Activated naive CD8-positive, alpha-beta T cell treated with anti-CD3 and anti-CD28 coated beads, Interleukin-2, amount 50 U/mL, for 24 hours (primary cell): ENCODE measurements at regions not wholly inside any gene's neighbourhood (a gene's known extent, or its start where the extent isn't known, plus 50 kb on each side); places are given as distances from the start of the nearest gene placed in this dataset.
"Not testable (repeated sequence)": the region's sequence is repeated elsewhere in the genome, so short reads cannot be mapped to it uniquely, and the experiment has no call there.

Experiments
- ATAC-seq: fragments of 150-1000 bp; cut with Tn5 transposase; one replicate; pipeline ENCODE4 v1.10.0; 2021
- DNase-seq: peaks from one replicate; pipeline ENCODE4 v3.0.0; 2021
- H3K27ac Mint-ChIP-seq: one replicate; pipeline ENCODE4 v1.8.0; 2021; ENCODE audit warnings: mild to moderate bottlenecking, mixed read lengths
- H3K27me3 Mint-ChIP-seq: one replicate; pipeline ENCODE4 v1.8.0; 2021; ENCODE audit warnings: mixed read lengths
- H3K36me3 Mint-ChIP-seq: one replicate; pipeline ENCODE4 v1.8.0; 2021; ENCODE audit warnings: low read depth, mixed read lengths
- H3K4me1 Mint-ChIP-seq: one replicate; pipeline ENCODE4 v1.8.0; 2021; ENCODE audit warnings: mixed read lengths
- H3K4me3 Mint-ChIP-seq: one replicate; pipeline ENCODE4 v1.8.0; 2021; ENCODE audit warnings: mild to moderate bottlenecking, moderate library complexity, mixed read lengths
- H3K9me3 Mint-ChIP-seq: one replicate; pipeline ENCODE4 v1.8.0; 2021; ENCODE audit warnings: mixed read lengths

DNA sequence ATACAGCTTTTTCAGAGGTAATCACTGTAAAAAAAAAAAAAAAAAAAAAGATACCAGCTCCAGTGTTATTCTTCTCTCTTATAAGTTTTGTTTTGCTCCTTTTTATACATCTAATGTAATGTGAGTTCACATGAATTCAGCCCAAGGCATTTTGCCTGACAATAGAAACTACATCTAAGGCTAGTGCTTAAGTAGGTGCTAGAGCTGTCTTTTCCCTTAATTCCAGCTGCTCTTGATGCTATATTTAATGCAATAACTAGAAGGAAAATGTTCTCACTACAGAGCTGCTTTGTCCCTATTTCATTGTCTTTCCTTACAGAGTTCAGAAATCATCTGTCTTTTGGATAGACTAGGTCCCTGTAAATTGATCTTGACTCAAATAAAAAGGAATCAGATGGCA lies 150.1 kb downstream of the NAA11 start:
- no peak overlapping the region for H3K4me3 Mint-ChIP-seq
- no peaks in the 10 kb centered on the region for H3K36me3 Mint-ChIP-seq
- H3K4me1 Mint-ChIP-seq, result no peaks in the 10 kb centered on the region
- ATAC-seq, result no peak
- no peak overlapping the region for H3K27ac Mint-ChIP-seq
- H3K9me3 Mint-ChIP-seq, result peaks cover 4% of the 10 kb centered on the region
- no peak for DNase-seq
- no peaks in the 10 kb centered on the region for H3K27me3 Mint-ChIP-seq

DNA sequence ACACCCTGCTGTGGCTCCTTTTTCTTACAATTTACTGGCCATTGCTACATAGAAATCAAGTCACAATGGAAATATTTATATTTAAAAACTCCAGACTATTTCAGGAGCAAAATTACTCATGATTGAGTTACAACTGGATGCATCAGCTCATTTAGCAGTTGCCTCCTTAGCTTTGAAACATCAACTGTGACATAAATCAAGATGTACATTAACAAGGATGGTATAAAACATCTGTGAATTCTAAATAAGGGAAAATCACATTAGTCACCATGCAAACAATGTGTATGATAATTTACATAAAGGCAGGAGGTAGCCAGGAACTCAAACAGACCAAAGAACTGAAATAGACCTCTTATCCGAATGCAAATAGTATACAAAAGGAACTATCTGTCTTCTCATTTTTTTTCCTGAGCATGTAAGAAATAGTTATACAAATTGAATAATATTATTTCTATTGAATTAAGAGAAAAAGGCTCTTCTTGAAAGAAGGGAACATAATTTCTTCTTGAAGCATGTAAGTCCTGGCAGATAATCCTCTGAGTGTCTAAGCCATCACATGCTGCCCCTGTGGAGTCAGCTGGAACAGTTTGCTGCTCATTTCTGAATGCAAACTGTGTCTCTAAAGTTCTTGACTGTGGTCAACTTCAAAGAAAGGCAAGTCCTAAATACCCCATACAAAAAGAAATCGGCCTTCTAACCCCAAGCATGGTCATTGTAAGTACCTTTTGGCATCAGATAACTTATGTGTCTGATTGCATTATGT lies 151.2 kb downstream of the NAA11 start:
- Mint-ChIP-seq H3K27ac (no peak overlapping the region), H3K4me3 (no peak overlapping the region), H3K36me3 (no peaks in the 10 kb centered on the region), H3K4me1 (no peaks in the 10 kb centered on the region), H3K9me3 (no peaks in the 10 kb centered on the region), H3K27me3 (no peaks in the 10 kb centered on the region)
- no peak for ATAC-seq
- DNase-seq, result no peak

DNA sequence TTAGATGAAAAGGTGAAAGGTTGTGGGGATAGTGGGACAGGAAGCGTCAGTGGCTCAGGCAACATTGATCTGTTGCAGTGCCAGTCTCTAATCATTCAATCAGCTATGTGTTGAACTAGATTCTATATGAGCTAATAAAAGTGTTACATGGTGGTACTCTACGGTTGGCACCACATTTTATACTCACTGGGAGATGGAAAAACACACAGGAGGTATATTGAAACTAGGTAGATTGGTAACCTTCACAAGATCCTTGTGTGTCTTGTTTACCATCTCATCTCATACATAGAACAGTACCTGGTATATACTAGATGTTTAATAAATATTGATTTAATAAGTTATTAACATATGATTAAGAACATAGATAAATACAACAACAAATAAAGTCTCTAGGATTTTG lies 152.7 kb downstream of the NAA11 start:
- DNase-seq (no peak), ATAC-seq (no peak)
- Mint-ChIP-seq H3K4me1 (no peaks in the 10 kb centered on the region), H3K27ac (no peak overlapping the region), H3K36me3 (no peaks in the 10 kb centered on the region), H3K9me3 (no peaks in the 10 kb centered on the region), H3K4me3 (no peak overlapping the region), H3K27me3 (no peaks in the 10 kb centered on the region)

DNA sequence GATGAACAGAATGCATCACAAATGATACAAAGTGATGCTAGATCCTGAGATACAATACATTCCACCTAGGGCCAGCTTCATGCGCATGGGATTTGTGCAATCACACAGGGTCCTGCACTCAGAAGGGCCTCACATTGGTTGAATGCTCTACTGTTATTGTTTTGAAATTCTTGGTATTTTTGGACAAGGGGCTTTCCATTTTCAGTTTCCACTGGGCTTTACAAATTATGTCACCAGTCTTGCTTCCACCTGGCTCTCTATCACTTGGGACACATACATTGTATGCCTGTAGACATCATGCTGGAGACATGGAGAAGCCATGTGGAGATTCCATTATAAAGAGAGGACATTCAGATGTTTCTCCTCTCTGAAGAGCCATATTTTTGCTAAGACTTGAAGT lies 155.8 kb downstream of the NAA11 start:
- no peak for ATAC-seq
- no peak overlapping the region for H3K27ac Mint-ChIP-seq

DNA sequence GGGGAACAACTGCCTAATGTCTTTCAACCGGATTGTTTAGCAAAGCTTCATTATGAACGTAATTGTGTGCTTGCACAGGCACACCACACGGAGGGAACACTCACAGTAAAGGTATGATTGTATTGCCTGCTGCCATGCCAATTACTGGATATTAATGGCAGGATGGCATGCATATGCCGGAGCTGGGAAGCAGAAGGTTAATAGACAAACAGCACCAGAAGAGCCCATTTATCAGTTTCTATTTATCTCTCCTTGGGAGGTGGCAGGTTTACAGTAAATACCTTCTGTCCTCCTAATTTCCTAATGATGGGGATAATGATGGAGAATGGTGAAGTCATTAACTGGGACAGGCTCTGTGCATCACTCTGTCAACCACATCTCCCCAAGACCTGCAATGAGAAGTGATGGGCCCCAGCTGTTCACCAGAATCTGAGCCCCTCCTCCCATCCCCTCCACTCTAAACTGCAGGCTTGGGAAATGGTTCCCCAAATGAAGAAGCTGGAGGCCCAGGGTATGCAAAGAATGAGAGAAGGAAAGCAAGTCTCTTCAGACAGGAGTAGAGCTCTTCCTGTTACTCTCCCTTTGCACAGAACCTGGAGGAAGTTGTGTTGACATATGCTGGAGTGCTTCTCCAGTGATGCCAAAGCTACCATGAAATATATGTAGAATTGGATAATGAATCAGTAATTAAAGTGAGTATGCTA lies 160.8 kb downstream of the NAA11 start:
- Mint-ChIP-seq H3K9me3 (peaks cover 4% of the 10 kb centered on the region), H3K27ac (no peak overlapping the region), H3K4me1 (no peaks in the 10 kb centered on the region), H3K36me3 (no peaks in the 10 kb centered on the region), H3K27me3 (no peaks in the 10 kb centered on the region), H3K4me3 (no peak overlapping the region)
- ATAC-seq (no peak), DNase-seq (no peak)

More for the DNA sequence above, 155.8 kb downstream of the NAA11 start:
- no peak for DNase-seq
- H3K4me1 Mint-ChIP-seq, result no peaks in the 10 kb centered on the region
- H3K9me3 Mint-ChIP-seq, result peaks cover 4% of the 10 kb centered on the region
- no peaks in the 10 kb centered on the region for H3K27me3 Mint-ChIP-seq
- no peaks in the 10 kb centered on the region for H3K36me3 Mint-ChIP-seq
- no peak overlapping the region for H3K4me3 Mint-ChIP-seq

DNA sequence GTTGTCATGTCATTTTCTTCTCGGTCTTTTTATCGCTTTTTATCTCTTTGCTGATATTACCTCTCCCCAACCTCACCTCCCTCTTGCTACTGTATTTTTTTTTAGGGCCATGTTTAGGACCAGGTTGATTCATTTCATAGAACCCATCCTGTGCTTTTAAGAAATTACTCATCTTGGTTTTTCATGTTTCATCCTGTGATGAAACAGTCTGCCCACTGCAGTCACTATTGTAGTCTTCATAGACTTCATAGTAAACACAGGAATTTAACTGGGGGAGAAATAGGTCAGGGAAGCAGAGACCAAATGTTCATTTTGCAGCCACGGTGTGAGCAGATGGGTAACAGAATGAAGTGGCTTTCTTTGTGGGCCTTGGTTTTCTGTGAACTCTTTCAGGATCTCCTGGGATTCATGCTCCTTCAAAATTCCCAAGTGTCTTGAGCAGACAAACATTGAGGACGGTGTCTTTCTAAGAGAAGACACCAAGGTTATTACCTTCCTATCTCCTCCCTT lies 161.8 kb downstream of the NAA11 start:
- Mint-ChIP-seq H3K27me3 (no peaks in the 10 kb centered on the region), H3K4me3 (no peak overlapping the region), H3K4me1 (no peaks in the 10 kb centered on the region), H3K9me3 (peaks cover 4% of the 10 kb centered on the region), H3K36me3 (no peaks in the 10 kb centered on the region), H3K27ac (no peak overlapping the region)
- ATAC-seq (no peak), DNase-seq (no peak)

DNA sequence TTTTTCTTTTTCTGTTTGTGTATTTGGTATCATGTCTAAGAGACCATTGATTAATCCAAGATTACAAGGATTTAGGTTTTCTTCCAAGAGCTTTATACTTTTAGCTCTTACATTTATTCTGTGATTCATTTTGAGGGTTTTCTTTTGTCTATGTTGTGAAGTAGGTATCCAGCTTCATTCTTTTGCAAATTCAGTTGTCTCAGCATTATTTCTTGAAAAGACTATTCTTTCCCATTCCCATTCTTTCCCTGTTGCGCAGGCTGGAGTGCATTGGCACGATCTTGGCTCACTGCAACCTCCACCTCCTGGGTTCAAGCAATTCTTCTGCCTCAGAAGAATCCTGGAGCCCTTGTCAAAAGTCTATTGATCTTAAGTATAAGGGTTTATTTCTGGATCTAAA lies 164.9 kb downstream of the NAA11 start:
- Mint-ChIP-seq H3K4me1 (no peaks in the 10 kb centered on the region), H3K9me3 (no peaks in the 10 kb centered on the region), H3K36me3 (no peaks in the 10 kb centered on the region), H3K27ac (no peak overlapping the region), H3K4me3 (no peak overlapping the region), H3K27me3 (no peaks in the 10 kb centered on the region)
- ATAC-seq, result no peak
- DNase-seq, result no peak

DNA sequence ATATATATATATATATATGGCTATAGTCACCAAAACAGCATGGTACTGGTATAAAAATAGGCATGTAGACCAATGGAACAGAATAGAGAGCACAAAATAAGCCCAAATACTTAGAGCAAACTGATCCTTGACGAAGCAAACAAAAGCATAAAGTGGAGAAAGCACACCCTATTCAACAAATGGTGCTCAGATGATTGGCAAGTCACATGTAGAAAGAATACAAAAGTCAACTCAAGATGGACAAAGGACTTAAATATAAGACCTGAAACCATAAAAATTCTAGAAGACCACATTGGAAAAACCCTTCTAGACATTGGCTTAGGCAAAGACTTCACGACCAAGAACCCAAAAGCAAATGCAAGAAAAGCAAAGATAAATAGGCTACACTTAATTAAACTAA lies 167.2 kb downstream of the NAA11 start:
- not testable (repeated sequence) for H3K36me3 Mint-ChIP-seq, H3K27ac Mint-ChIP-seq, H3K4me3 Mint-ChIP-seq, H3K27me3 Mint-ChIP-seq, DNase-seq, ATAC-seq, H3K9me3 Mint-ChIP-seq, H3K4me1 Mint-ChIP-seq

DNA sequence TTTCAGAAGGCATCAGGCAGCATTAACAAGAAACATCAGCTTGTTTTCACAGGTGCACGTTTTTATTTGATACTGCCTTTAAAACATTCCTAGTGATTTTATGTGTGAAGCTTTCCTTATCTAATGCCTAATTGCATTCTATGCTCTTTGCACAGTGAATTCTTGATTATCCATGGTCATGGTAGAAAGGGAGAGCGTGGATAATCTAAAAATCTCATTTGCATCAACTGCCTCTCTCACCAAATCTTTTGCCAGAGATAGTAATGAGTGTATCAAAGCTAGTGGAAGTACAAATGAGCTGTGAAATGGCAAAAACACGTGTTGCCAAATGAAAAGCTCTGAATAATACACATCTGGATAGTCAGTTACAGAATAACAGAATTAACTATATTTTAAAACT lies 170.5 kb downstream of the NAA11 start:
- Mint-ChIP-seq H3K27ac (no peak overlapping the region), H3K9me3 (peaks cover 12% of the 10 kb centered on the region), H3K4me3 (no peak overlapping the region), H3K36me3 (no peaks in the 10 kb centered on the region), H3K4me1 (no peaks in the 10 kb centered on the region), H3K27me3 (no peaks in the 10 kb centered on the region)
- DNase-seq, result no peak
- no peak for ATAC-seq

DNA sequence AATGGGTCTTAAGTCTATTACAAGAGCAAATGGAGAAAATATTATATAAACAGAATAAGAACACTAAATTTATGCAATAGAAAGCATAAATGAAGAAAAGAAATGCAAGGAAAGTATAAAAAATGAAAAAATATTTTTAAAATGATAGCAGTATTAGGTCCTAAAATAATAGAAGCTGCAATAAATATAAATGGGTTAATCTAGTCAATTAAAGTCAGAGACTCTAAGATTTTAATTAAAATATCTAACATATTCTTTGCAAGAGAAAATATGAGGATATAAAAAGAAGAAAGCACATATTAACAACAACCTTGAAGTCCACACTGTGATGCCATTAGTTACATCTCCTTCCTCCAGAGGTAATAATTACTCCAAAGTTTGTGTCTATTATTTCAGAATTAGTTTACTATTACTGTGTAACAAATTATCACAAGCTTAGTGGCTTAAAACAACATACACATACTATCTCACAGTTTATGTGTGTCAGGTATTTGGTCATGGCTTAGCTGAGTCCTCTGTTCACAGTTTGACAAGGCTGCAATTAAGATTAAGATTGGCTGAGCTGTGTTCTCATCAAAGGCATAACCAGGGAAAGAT lies 174.9 kb downstream of the NAA11 start:
- Mint-ChIP-seq H3K27ac (no peak overlapping the region), H3K36me3 (no peaks in the 10 kb centered on the region), H3K27me3 (no peaks in the 10 kb centered on the region), H3K4me1 (no peaks in the 10 kb centered on the region), H3K9me3 (peaks cover 12% of the 10 kb centered on the region), H3K4me3 (no peak overlapping the region)
- ATAC-seq (no peak), DNase-seq (no peak)

DNA sequence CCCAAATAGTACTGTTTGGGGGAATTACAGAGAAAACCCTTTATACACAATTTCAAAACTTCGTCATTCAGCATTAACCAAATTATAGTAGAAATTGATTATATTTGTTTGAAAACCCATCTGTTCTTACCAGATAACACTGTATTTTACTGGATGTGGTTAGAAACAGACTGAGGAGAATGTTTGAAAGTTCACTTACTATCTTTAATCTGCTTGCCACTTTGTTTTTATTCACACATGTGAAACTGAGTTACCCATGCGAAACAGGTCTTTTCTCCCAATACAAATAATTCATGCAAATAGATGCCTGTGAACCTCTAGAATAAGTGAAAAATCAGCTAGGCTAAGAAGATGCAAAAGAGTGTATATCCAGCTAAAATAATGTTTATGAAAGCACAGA lies 177.5 kb downstream of the NAA11 start:
- no peak overlapping the region for H3K27ac Mint-ChIP-seq
- no peak for ATAC-seq
- H3K9me3 Mint-ChIP-seq, result peaks cover 4% of the 10 kb centered on the region
- H3K4me3 Mint-ChIP-seq, result no peak overlapping the region
- no peaks in the 10 kb centered on the region for H3K27me3 Mint-ChIP-seq
- H3K36me3 Mint-ChIP-seq, result no peaks in the 10 kb centered on the region
- no peaks in the 10 kb centered on the region for H3K4me1 Mint-ChIP-seq
- DNase-seq, result no peak

DNA sequence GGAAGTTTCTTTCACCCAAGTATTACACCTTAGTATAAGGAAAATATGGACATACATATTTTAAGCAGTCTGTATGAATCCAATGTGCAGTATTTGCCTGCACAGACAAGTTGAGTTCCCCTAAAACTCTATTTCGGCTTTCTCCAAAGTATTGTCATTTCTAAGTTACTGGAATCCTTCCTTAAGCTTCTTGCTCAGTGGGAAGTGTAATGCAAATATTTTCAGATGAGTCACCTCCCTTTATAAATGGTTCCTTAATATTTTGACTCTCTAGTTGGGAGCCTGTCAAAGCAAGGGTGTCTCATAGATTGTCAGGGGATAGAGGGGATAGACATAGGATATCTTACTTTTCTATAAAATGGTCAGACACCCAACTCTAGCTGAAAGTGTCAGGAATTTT lies 178.6 kb downstream of the NAA11 start:
- H3K4me1 Mint-ChIP-seq, result no peaks in the 10 kb centered on the region
- ATAC-seq (no peak), DNase-seq (no peak)
- H3K4me3 Mint-ChIP-seq, result no peak overlapping the region
- no peak overlapping the region for H3K27ac Mint-ChIP-seq
- no peaks in the 10 kb centered on the region for H3K36me3 Mint-ChIP-seq
- peaks cover 4% of the 10 kb centered on the region for H3K9me3 Mint-ChIP-seq
- no peaks in the 10 kb centered on the region for H3K27me3 Mint-ChIP-seq

DNA sequence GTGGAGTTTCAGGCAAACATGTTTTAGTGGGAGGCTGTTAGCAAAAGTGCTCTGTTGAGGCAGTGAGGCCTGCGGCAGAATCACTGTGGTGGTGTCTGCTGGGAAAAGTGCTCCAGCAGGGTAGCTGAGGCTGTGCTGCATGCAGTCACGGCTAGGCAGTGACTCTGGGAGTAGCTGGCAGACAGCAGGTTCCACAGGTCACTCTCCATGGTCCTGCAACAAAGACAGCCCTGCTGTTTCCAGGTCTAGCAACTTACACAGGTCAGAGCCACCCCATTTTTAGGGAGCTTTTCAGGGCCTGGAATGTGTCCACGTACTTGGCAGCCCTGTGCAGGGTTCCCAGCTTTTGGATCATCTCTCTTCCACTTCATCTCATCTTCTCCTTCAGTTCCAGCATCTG lies 184.3 kb downstream of the NAA11 start:
- Mint-ChIP-seq H3K27me3 (no peaks in the 10 kb centered on the region), H3K27ac (no peak overlapping the region), H3K4me3 (no peak overlapping the region), H3K36me3 (no peaks in the 10 kb centered on the region), H3K4me1 (no peaks in the 10 kb centered on the region), H3K9me3 (peaks cover 7% of the 10 kb centered on the region)
- ATAC-seq (no peak), DNase-seq (no peak)

DNA sequence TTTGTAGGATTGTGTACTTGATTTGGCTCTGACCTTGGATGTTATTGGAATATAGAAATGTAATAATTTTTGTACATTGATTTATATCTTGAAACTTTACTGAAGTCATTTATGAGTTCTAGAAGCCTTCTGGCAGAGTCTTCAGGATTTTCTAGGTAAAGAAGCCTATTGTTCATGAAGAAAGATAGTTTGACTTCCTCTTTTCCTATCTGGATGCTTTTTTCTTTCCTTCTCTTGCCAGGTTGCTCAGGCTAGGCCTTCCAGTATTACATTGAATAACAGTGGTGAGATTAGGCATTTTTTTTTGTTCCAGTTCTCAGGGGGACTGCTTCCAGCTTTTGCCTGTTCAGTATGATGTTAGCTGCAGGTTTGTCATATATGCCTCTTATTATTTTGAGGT lies 191.1 kb downstream of the NAA11 start:
- no peak for ATAC-seq
- no peaks in the 10 kb centered on the region for H3K4me1 Mint-ChIP-seq
- no peak overlapping the region for H3K4me3 Mint-ChIP-seq
- H3K27me3 Mint-ChIP-seq, result no peaks in the 10 kb centered on the region
- no peak for DNase-seq
- H3K36me3 Mint-ChIP-seq, result no peaks in the 10 kb centered on the region
- no peak overlapping the region for H3K27ac Mint-ChIP-seq
- peaks cover 13% of the 10 kb centered on the region for H3K9me3 Mint-ChIP-seq

DNA sequence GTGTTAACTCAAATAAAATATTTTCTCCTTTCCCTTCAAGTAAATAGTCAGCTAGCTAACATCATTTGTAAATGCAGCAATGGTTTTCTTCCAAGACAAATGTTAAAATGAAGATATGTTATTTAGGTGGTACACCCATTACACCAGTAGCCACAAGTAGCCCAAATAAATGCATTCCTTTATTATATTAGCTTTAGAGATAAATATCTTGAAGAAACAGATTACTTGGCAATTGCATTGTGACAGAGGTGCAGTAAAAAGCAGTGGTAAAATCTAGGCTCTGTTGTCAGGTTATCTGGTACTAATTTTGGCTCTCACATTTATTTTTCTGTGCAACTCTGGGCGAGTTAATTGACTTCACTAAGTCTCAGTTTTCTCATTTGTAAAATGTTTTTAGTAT lies 193.0 kb downstream of the NAA11 start:
- H3K27ac Mint-ChIP-seq, result no peak overlapping the region
- ATAC-seq (no peak), DNase-seq (no peak)
- no peaks in the 10 kb centered on the region for H3K4me1 Mint-ChIP-seq
- H3K9me3 Mint-ChIP-seq, result peaks cover 17% of the 10 kb centered on the region
- H3K27me3 Mint-ChIP-seq, result no peaks in the 10 kb centered on the region
- no peaks in the 10 kb centered on the region for H3K36me3 Mint-ChIP-seq
- H3K4me3 Mint-ChIP-seq, result no peak overlapping the region
